ENCODE measurements at regions not wholly inside any gene's neighbourhood (a gene's known extent, or its start where the extent isn't known, plus 50 kb on each side); places are given as distances from the start of the nearest gene placed in this dataset.

DNA sequence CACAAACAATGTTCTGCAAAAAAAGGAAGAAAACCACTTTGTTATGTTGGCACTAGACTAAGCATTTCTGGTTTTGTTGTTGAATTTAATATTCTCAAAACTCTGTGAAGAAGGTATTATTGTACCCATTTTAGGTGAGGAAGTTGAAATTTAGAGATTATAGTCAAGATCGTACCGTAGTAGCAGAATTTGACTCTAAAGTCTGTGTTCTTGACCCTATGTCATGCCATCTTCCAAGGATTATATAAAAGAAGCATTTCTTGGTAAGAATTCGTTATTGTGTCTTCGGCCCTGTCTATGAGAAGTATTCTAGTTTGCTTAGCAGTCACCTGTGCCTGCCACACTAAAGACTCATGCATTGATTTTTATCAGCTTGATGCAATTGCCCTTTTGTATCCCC is 104.4 kb upstream of the MAP9 start:
- TF ChIP-seq TARDBP (IDR thresholded peaks at IDR 0.05) (no peak), MAX (CRISPR knock-in tag; IDR thresholded peaks at IDR 0.05) (no peak), ZNF274 (IDR thresholded peaks at IDR 0.05; ENCODE audit: borderline replicate concordance, low read depth, low read length) (no peak), ESRRA (IDR thresholded peaks at IDR 0.05; ENCODE audit: borderline replicate concordance, low read depth) (no peak), MYC (IDR thresholded peaks at IDR 0.05; ENCODE audit: low read depth, low read length) (no peak), MYC (CRISPR knock-in tag; IDR thresholded peaks at IDR 0.05; ENCODE audit: borderline replicate concordance, low read depth) (no peak), JUNB (CRISPR knock-in tag; conservative IDR thresholded peaks at IDR 0.05) (no peak), ZNF561 (CRISPR knock-in tag; conservative IDR thresholded peaks at IDR 0.05) (no peak), E2F4 (CRISPR knock-in tag; IDR thresholded peaks at IDR 0.05; ENCODE audit: low read depth) (no peak), CTCF (IDR thresholded peaks at IDR 0.05 in 2 of 3, conservative IDR thresholded peaks at IDR 0.05 in 1 of 3; ENCODE audit: insufficient read depth in 2 of 3, low read depth in 1 of 3, low read length in 3 of 3) (no peak), RBM17 (IDR thresholded peaks at IDR 0.05; ENCODE audit: borderline replicate concordance, low read depth, low read length) (no peak), BMI1 (IDR thresholded peaks at IDR 0.05; ENCODE audit: low read length) (no peak)

All from K562 (cell line).